Omental fat pad (tissue), 3 donors: ENCODE measurements at regions not wholly inside any gene's neighbourhood (a gene's known extent, or its start where the extent isn't known, plus 50 kb on each side); places are given as distances from the start of the nearest gene placed in this dataset.

Source experiments
- ATAC-seq: fragments of 150-250 bp; one replicate; pipeline ENCODE4 v1.9.1; 2016; ENCODE audit warnings: mild to moderate bottlenecking, moderate library complexity; ENCODE audit not compliant: low FRiP score
- DNase-seq: peaks from one replicate; pipeline ENCODE4 v3.0.0-alpha.2; 2019; ENCODE audit warnings: low spot score
- TF ChIP-seq, protein P1 (sequence below), 3 donors: fragments of 450-650 bp; IDR thresholded peaks; one replicate each; pipeline ENCODE4 v1.5.1; 2016 to 2017; ENCODE audit warnings: antibody characterized with exemption in 3 of 3, mild to moderate bottlenecking in 3 of 3, moderate library complexity in 2 of 3

DNA sequence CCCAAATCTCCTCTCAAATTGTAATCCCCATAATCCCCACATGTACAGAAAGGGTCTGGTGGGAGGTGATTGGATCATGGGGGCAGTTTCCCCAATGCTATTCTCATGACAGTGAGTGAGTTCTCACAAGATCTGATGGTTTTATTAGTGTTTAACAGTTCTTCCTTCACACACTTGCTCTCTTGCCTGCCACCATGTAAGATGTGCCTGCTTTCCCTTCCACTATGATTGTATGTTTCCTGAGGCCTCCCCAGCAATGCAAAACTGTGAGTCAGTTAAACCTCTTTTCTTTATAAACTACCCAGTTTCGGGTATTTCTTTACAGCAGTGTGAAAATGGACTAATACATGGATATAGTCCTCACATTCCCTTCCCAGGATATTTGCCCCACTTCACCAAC lies 126.7 kb upstream of the SPATA12 start:
- TF ChIP-seq, protein P1, sequence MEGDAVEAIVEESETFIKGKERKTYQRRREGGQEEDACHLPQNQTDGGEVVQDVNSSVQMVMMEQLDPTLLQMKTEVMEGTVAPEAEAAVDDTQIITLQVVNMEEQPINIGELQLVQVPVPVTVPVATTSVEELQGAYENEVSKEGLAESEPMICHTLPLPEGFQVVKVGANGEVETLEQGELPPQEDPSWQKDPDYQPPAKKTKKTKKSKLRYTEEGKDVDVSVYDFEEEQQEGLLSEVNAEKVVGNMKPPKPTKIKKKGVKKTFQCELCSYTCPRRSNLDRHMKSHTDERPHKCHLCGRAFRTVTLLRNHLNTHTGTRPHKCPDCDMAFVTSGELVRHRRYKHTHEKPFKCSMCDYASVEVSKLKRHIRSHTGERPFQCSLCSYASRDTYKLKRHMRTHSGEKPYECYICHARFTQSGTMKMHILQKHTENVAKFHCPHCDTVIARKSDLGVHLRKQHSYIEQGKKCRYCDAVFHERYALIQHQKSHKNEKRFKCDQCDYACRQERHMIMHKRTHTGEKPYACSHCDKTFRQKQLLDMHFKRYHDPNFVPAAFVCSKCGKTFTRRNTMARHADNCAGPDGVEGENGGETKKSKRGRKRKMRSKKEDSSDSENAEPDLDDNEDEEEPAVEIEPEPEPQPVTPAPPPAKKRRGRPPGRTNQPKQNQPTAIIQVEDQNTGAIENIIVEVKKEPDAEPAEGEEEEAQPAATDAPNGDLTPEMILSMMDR (IDR thresholded peaks at IDR 0.05) = no peak
- ATAC-seq = no peak

DNA sequence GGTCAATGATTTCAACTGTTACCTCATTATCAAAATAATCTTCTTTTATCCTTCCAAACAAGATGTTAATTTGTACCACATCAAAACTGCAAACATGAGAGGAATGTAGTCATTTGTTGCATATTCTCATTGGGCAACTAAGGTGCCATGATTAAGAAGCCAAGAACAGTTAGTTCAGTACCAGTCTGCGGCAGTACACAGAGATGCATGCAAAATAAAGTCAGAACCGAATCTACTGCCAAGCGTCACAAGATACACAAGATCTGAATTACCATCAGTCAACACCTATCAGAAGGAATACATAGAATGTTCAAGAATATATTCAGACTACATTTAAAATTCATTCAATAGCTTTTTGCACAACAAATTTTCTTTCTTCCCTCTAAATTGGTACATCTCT lies 127.6 kb upstream of the SPATA12 start:
- DNase-seq (no peak), ATAC-seq (peak; percentile 51)
- TF ChIP-seq, protein P1 (IDR thresholded peaks at IDR 0.05) = no peak

More for the DNA sequence above, 126.7 kb upstream of the SPATA12 start:
- no peak for DNase-seq

DNA sequence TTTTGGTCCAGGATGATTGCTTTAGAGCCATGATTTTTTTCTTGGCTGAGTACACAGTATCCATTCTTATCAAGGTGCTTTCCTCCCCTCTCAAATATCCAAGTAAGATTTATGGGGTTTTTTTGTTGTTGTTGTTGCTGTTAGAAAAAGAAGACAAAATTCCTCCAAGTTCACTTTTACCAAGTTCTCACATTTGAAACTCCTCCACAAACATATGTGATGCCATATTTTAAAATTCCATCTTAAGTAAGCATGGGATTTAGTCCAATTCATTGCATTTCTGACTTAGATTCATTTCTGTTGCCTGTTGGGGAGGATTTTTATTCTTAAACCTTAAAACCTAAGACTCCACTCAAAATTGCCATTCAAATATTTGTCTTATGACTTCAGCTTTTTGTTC lies 128.6 kb upstream of the SPATA12 start:
- DNase-seq (no peak), ATAC-seq (peak; percentile 43)
- TF ChIP-seq, protein P1 (IDR thresholded peaks at IDR 0.05) = no peak

DNA sequence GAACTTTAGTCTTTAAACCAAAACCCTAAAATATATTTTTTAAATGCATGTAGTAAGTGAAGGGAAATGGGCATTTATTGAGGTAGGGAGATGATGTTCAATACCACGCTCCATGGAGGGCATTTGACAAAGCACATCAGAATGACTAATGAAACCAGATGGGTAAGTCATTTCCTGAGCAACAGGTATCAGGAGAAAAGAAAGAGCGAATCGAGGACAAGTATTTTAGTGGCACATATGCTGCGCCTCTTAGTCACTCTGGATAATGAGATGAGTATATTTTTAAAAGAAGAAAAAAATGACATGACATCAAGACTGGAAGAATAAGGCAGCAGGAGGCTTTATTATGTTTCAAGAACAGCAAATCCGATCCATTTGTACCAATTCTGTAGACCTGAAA lies 129.0 kb upstream of the ARHGEF3 start:
- TF ChIP-seq, protein P1 (IDR thresholded peaks at IDR 0.05) = no peak
- ATAC-seq (peak; percentile 2), DNase-seq (no peak)

DNA sequence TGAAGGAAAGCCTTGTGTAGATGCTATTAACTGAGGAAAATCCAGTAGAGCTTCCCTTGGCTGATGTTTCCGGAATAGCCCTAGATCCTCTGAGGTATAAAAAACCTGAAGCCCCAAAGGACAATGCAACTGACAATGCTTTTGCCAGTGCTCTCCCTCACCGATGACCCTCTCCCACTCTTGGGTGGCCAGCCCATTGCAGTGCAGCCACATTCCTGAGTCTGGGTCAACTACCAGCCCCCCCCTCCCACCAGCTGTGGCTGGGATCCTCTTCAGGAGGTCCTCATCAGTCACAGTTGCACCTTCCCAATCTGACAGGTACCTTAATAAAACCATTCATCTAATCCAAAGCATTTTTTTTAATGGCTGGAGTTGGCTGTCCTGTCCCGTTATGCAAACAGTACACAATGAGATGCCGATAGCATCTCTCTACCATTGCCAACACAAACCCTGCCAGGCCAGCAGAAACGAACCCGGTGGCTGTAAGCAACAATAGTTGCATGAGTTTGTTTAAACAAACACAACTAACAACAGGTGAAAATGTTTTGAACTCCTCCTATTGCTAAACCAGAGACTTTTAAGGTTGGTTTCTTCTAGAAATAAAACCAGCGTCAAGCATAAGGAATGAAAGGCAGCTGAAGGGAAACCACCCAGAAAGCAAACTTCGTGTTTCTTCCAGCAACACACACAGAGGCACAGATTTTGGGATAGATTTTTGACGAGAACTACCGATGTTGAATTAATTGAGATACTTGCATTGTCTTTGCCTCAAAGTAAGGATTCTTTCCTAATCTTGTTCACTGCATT lies 128.3 kb upstream of the ARHGEF3 start:
- TF ChIP-seq, protein P1 (IDR thresholded peaks at IDR 0.05) = no peak
- ATAC-seq = no peak
- DNase-seq = no peak

DNA sequence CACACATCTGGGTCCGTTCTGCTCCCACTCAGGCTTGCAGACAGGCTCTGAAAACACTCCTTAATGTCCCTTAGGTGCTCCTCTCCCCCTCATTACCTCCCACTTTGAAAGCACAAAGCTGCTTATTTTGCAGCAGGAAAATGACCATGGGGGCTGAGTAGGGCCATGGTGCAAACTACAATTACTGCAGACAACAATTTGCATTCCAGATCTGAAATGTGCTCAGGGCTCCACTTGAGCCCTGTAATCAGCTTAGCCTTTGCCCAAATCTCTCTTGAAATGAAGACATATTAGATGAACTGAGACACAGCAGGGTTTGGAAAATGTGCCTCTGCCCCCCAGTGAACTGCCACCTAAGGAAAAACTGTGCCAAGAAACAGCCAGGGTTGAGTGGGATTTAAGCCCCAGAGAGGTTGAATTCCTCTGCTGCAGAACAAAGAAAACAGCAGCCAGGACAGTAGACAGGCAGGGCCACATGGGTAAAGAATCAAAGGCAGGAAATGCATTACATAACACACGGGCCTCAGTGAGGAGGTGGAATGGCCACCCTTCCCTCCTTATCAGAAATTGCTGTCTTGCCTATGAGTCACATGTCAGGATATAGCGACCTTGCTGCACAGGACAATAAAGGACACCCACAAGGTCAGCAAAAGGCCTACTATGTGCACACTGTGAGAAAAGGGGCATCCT lies 126.8 kb upstream of the ARHGEF3 start:
- ATAC-seq = no peak
- no peak for DNase-seq
- TF ChIP-seq, protein P1 (IDR thresholded peaks at IDR 0.05) = no peak

DNA sequence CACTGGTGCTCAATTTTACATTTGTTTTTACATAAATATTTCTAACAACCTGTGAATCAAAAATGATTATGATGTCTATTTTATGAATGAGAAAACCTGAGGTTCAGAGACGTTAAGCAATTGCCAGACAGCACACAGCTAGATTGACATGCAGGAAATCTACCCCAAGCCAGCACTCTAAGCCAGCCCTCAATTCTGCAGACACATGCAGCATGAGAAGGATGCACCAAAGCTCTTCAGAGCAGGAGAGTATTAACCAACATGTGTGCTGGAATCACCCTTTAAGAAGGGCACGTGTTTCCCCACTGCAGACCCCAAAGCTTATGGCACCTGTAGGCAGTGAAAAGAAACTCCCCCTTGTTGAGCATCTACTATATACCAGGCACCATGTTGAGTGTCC lies 126.1 kb upstream of the ARHGEF3 start:
- DNase-seq (no peak), ATAC-seq (no peak)
- TF ChIP-seq, protein P1 (IDR thresholded peaks at IDR 0.05) = no peak
